GM19043 (cell line): ENCODE measurements at regions not wholly inside any gene's neighbourhood (a gene's known extent, or its start where the extent isn't known, plus 50 kb on each side); places are given as distances from the start of the nearest gene placed in this dataset.
"Not testable (repeated sequence)": the region's sequence is repeated elsewhere in the genome, so short reads cannot be mapped to it uniquely, and the experiment has no call there.

Source experiments
- ATAC-seq: cut with Tn5 transposase; IDR thresholded peaks from one replicate; pipeline ENCODE4 v1.9.1; 2021; ENCODE audit warnings: low read depth; ENCODE audit not compliant: unreplicated experiment

GRCh38 chr12:83462419-83462818 is 775.7 kb downstream of the TMTC2 start:
- no peak for ATAC-seq

DNA sequence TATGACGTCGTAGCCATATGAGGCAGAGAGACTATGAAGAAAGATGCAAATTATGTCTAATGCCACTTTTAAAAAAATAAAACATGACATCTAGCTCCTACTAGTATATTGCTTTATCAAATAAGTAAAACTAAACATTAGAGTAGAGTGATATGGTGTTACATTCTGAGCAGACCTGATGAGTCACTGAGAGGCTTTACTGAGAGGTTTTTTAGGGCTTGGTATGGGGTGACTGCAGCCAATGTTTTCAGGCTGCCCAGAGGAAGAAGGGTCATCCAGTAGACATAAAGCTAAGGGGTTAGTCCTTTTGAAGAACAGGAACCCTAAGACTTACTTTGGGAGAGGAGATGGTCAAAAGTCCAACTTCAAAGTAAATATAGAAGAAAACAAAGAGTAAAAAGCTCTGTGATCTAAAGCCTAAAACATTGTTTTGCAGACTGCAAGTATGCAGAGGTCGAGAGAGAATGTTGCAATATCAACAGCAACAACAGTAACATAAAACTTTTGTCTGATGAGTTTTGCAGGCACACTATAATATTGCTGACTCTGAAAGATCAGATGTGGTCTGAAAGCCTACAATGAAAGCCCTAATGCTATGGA is 774.7 kb downstream of the TMTC2 start:
- ATAC-seq = no peak

DNA sequence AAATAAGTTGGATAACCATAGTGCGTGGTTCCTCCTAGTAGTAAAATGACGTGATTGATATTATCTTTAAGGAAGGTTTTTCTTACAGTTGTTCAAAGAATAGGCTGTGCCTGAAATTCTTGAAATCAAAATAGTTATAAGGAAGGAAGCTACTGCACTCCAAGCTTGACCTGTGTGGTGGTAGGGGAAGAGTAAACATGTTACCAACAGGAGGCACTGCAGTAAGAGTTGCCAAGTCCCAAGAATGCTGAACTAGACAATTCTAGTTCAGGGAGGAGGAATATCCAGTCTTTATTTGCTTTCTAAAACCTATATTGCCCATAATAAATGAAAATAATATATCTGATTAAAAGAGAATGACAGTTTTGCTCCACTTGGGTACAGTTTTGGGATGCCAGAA is 764.5 kb downstream of the TMTC2 start:
- no peak for ATAC-seq

DNA sequence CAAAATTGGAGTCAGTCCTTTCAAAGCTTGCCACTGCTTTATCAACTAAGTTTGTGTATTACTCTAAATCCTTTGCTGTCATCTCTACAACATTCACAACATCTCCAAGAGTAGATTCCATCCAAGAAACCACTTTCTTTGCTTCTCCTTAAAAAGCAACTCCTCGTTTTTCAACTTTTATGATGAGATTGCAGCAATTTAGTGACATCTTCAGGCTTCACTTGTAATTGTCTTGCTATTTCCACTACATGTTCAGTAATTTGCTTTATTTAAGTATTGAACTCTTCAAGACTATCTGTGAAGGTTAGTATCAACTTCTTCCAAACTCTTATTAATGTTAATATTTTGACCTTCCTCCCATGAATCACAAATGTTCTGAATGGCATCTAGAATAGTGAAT is 747.9 kb downstream of the TMTC2 start:
- ATAC-seq = no peak

GRCh38 chr12:83432176-83432719 is 745.5 kb downstream of the TMTC2 start:
- ATAC-seq = no peak

DNA sequence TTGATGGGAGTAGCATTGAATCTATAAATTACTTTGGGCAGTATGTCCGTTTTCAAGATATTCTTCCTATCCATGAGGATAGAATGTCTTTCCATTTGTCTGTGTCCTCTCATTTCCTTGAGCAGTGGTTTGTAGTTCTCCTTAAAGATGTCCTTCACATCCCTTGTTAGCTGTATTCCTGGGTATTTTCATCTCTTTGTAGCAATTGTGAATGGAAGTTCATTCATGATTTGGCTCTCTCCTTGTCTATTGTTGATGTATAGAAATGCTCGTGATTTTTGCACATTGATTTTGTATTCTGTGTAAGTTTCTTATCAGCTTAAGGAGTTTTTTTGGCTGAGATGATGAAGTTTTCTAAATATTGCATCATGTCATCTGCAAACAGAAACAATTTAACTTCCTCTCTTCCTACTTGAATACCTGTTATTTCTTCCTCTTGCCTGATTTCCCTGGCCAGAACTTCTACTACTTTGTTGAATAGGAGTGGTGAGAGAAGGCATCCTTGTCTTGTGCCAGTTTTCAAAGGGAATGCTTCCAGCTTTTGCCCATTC is 741.0 kb downstream of the TMTC2 start:
- ATAC-seq = not testable (repeated sequence)

DNA sequence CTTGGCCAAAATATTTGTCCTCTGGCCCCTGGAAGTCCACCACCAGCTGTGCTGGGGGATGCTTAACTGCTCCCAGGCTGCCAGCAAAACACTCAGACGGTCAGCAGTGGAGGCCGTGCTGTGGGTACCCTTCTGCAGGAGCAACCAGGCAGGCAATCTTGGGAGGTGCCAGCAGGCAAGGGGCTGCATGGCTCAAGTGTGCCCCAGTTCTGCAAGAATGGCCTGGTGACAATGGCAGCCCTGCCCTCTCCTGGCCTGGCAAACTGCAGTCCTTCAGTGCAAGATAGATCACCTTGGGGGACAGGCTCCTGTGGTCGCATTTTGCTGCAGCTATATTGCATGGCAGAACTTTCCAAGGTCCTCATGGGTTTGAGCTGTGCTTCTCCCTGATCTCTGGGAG is 728.3 kb downstream of the TMTC2 start:
- ATAC-seq = no peak

GRCh38 chr12:83408851-83409250 is 722.1 kb downstream of the TMTC2 start:
- no peak for ATAC-seq

DNA sequence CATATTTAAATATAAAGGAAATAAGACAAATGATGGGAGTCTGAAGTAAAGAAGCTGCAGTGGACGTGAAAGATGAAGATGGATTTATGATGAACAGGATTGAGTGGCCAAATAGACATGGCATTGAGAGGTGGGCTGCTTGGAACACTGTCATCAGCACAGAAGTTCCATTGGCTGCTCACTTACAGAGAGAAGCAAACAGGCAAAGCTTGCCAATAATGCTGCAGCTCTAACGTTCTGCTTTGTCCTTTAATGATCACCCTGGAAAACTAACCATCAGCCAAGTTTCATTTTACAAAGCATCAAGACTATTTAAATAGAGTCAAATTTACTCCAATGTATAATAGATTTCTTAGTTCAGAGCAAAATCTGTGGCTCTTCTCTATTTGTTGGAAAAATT is 721.4 kb downstream of the TMTC2 start:
- no peak for ATAC-seq

DNA sequence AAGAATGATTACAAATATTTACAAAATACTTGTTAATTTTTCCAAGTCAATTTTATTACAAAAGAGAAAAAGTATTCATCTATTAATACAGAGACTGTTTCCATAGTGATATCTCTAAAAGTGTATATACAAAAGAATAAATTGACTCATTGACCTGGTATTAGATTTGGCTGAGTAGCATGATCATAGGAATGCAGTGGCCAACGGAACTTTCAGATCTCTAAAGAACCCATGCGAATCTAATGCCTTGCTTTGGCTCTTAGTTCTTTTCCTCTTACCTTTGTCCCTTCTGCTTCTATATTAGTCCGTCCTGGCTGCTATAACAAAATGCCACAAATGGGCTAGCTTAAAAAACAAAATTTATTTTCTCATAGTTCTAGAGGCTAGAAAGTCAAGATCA is 717.8 kb downstream of the TMTC2 start:
- ATAC-seq = no peak

DNA sequence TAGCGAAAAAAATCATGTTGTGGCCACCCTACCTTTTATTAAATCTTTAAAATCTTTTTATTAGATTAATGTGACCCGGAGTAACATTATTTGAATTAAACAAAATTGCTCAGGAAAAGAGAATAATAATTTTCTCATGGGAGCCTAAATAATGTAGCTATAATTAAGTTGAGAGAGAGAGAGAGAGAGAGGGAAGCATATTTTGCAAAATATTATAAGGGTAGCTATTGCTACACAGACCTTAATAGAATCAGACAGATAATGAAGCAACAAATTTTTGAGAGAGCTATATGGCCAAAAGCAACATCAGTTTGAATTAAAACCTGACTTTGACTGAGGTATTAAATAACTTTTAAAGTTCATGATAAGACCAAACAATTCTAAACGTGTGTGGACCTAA is 703.5 kb downstream of the TMTC2 start:
- ATAC-seq = no peak

DNA sequence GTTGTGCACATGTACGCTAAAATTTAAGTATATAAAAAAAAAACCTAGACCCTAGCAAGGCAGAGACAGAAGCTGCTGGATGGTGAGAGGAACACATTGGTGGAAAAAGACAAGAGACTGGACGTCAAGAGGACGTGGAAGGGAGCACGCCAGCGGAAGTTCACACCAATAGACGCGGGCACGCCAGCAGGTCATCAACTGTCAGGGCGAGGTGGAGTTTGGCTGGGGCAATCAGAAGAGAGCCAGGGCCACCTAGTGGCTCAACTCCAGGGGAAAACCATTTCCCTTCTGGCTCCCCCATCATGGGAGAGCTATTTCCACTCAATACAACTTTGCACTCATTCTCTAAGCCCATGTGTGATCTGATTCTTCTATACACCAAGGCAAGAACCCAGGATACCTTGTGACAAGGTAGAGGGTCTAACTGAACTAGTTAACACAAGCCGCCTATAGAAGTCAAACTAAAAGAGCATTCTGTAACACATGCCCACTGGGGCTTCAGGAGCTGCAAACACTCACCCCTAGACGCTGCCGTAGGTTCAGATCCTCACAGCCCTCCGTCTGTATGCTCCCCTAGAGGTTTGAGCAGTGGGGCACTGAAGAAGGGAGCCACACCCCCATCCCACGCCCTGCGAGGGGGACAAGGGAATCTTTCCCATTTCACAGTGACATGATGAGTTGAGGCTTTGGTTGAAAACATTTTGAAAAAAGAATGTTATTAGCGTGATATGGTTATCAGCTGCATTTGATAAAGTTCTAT is 702.7 kb downstream of the TMTC2 start:
- ATAC-seq = no peak

GRCh38 chr12:83388551-83388950 is 701.8 kb downstream of the TMTC2 start:
- no peak for ATAC-seq

DNA sequence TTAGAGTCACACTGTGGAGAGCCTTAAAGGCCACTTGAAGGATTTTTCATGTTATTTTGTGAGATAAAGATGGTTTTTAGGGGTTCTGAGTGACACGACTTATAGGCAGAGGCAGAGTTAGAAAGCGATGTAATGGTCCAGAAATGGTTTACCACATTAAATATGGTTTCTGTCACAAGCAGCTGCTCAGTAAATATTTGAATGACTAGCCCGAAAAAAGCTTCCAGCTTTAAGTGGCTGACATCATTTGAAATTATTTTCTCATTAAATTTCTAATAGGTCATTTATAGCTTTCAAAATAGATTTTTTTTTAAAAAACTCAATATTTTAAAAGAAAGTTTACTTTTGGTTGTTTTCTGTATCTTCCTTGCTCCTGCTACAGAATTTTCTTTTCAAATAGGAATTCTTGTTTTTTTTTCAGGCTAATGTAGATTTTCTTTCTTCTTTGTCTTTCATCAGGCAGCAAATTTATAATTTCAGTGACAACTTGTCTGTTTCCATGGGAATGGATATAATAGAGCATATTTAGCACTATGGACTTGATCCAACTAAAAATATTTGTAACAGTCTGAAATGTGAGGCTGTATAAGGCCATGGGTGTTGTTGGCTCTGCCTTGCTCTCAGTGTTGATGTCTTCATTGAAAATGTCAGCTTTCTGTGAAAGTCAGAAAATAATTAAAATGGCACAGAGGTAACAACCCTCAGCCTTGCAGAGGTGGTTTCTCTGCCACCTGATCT is 700.0 kb downstream of the TMTC2 start:
- ATAC-seq = no peak

DNA sequence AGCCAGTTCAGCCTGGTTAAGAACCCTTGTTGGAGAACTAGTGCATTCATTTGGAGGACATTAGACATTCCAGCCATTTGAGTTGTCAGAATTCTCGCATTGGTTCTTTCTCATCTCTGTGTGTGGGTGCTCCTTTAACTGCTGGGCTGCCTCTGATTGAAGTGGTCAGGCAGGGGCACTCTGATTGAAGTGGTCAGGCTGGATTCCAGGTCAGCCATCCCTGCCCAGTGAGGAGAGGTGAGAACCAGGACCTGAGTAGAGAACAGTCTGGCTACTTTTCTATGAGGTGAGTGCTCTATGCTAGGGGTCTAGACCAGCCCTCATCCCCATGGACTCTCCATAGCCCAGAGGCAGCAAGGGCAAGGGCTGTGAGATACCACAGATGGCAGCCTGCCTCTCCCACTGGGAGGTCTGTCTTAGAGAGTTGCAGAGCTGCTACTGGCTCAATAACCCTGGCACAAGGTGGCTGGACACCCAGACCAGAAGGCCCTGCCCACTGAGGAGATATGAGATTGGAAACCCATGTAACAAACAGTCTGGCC is 691.6 kb downstream of the TMTC2 start:
- ATAC-seq = no peak

DNA sequence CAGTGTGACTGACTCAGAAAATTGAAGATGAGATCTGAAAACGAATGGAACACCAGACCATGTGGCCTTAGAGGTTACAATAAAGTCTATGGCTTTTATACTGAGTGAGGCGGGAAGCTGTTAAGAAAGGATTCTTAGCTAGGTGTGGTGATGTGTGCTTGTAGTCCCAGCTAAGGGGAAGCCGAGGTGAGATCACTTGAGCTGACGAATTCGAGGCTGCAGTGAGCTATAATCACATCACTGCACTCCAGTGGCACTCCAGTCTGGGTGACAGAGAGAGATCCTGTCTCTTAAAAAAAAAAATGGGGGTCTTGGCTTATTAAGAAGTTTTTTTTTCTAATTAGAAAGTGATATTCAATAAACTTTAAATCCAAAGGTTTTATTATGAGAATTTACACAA is 678.6 kb downstream of the TMTC2 start:
- ATAC-seq = no peak

- ATAC-seq = no peak
These were observed 674.8 kb downstream of the TMTC2 start for GRCh38 chr12:83361475-83361874.

DNA sequence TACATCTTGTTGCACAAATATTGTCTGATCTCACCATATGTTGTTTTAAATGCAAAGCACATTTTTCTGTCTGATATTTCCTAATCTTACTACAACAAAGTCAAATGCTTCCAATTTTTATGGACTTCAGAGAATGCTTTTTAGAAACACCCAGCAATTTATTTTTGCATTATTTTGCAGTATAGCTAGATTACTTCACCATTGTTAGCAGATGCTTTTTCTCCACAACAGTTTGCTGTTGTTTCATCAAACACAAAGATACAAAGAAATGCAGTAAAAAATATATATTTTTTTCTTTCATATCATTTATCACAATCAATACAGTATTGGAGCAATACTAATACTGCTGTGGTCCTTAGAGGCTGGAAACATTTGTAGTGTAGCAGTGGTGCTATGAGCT is 674.4 kb downstream of the TMTC2 start:
- ATAC-seq = no peak

DNA sequence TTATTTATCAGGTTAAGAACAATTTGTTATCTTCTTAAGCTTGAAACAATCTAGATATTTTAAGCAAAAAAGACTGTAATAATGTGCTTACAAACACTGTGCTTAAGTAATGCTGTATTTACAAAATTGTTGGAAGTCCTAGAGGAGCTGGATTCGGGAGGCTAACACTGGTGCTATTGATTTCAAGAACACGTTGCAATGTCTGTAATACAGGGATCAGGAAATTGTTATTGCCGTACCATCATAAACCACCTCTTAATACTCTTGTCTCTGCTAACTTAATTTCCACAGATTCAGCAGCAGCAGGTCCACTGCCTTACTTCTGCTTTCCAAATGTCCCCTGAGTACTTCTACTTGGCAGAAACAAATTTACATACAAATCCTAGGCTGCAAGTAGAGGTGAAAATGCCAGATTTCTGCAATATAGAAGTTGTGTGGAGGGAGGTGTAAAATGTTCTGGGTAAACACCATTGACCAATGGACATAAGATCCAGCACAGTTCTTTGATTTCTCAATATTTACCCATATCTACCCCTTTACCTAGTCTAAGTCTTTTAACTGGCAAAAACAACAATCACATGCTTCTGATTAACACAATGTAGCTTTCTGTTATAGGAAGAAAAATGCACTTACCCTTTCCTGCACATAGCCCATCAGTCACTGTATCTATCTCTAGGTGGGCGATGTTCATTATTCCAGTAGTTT is 663.4 kb downstream of the TMTC2 start:
- no peak for ATAC-seq

DNA sequence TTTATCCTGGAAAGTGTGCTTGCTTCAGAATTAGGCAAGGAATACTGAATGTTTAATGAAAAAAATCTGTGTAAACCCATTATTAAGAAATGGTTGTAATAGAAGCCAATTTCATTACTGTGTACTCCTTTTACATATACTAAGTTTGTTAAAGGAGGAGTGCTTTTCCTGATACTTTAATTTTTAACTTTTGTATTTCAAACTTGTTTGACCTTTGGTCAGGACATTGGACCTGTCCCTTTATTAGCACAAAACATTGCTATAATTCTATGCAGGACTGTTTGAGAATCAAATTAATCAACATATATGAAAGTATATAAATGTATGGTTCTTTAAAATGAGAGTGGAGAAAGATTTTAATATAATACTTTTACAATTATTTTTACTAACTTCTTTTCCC is 659.6 kb downstream of the TMTC2 start:
- no peak for ATAC-seq
